Colonic mucosa (tissue), 4 donors: ENCODE measurements at regions not wholly inside any gene's neighbourhood (a gene's known extent, or its start where the extent isn't known, plus 50 kb on each side); places are given as distances from the start of the nearest gene placed in this dataset.
"Not testable (repeated sequence)": the region's sequence is repeated elsewhere in the genome, so short reads cannot be mapped to it uniquely, and the experiment has no call there.

ENCODE experiments used
- DNase-seq: peaks from one replicate; pipeline ENCODE4 v3.0.0-alpha.2; 2020
- H3K27ac ChIP-seq: fragments of 200-600 bp; one replicate; pipeline ENCODE4 v1.8.0; 2021
- H3K27me3 ChIP-seq: fragments of 200-600 bp; one replicate; pipeline ENCODE4 v1.8.0; 2021
- H3K36me3 ChIP-seq: fragments of 200-600 bp; one replicate; pipeline ENCODE4 v1.8.0; 2021
- H3K4me1 ChIP-seq: fragments of 200-600 bp; one replicate; pipeline ENCODE4 v1.8.0; 2021; ENCODE audit warnings: mild to moderate bottlenecking
- H3K4me3 ChIP-seq: fragments of 200-600 bp; one replicate; pipeline ENCODE4 v1.8.0; 2021
- H3K9ac ChIP-seq, 2 donors: one replicate each; pipeline ENCODE4 v1.7.0; 2013; ENCODE audit warnings: control low read depth in 2 of 2, low read depth in 2 of 2, low read length in 2 of 2
- H3K9me3 ChIP-seq: fragments of 200-600 bp; one replicate; pipeline ENCODE4 v1.8.0; 2021
- CTCF ChIP-seq: fragments of 200-600 bp; IDR thresholded peaks from one replicate; pipeline ENCODE4 v1.8.0; 2022; ENCODE audit warnings: antibody characterized with exemption, mild to moderate bottlenecking
- intact Hi-C: fragments of 100-400 bp; cut with DNase I; formaldehyde crosslinking; loops from one replicate; pipeline ENCODE4 v1.14.1; 2022
- donor health status: healthy.
- donor health status: DM: no; HTN: no; CAD: no.
- donor health status: DM: no; HTN: no; CAD: no.

GRCh38 chr1:96104906-96105305 lies 616.7 kb upstream of the PTBP2 start:
- H3K27me3 ChIP-seq: no peaks in the 10 kb centered on the region
- no peak overlapping the region for H3K4me3 ChIP-seq
- H3K9me3 ChIP-seq: no peaks in the 10 kb centered on the region
- no peaks in the 10 kb centered on the region for H3K4me1 ChIP-seq
- H3K27ac ChIP-seq: no peak overlapping the region
- intact Hi-C loops: no loop called here
- TF ChIP-seq CTCF: no peak
- H3K36me3 ChIP-seq: no peaks in the 10 kb centered on the region
- H3K9ac ChIP-seq: no peak overlapping the region
- no peak for DNase-seq

GRCh38 chr1:96116731-96117130 lies 604.9 kb upstream of the PTBP2 start:
- intact Hi-C loops: no loop called here
- Histone ChIP-seq H3K36me3 (no peaks in the 10 kb centered on the region), H3K9me3 (no peaks in the 10 kb centered on the region), H3K9ac (no peak overlapping the region), H3K27me3 (no peaks in the 10 kb centered on the region), H3K4me1 (no peaks in the 10 kb centered on the region), H3K27ac (no peak overlapping the region), H3K4me3 (no peak overlapping the region)
- no peak for TF ChIP-seq CTCF
- DNase-seq: no peak

- no peaks in the 10 kb centered on the region for H3K4me1 ChIP-seq
- no peak overlapping the region for H3K27ac ChIP-seq
- intact Hi-C loops: no loop called here
- H3K9me3 ChIP-seq: no peaks in the 10 kb centered on the region
- no peaks in the 10 kb centered on the region for H3K36me3 ChIP-seq
- no peak for DNase-seq
- H3K9ac ChIP-seq: no peak overlapping the region
- H3K4me3 ChIP-seq: no peak overlapping the region
- no peaks in the 10 kb centered on the region for H3K27me3 ChIP-seq
- TF ChIP-seq CTCF: no peak
Measured at GRCh38 chr1:96130432-96130831, 591.2 kb upstream of the PTBP2 start.

GRCh38 chr1:96144636-96145035 lies 576.9 kb upstream of the PTBP2 start:
- Histone ChIP-seq H3K36me3 (no peaks in the 10 kb centered on the region), H3K27ac (no peak overlapping the region), H3K9me3 (no peaks in the 10 kb centered on the region), H3K4me3 (no peak overlapping the region), H3K27me3 (no peaks in the 10 kb centered on the region), H3K9ac (no peak overlapping the region), H3K4me1 (no peaks in the 10 kb centered on the region)
- DNase-seq: no peak
- TF ChIP-seq CTCF: no peak
- intact Hi-C loops: no loop called here

- TF ChIP-seq CTCF: no peak
- no peaks in the 10 kb centered on the region for H3K9me3 ChIP-seq
- H3K27me3 ChIP-seq: no peaks in the 10 kb centered on the region
- no peak overlapping the region for H3K4me3 ChIP-seq
- H3K9ac ChIP-seq: no peak overlapping the region
- H3K4me1 ChIP-seq: no peaks in the 10 kb centered on the region
- H3K27ac ChIP-seq: no peak overlapping the region
- no peaks in the 10 kb centered on the region for H3K36me3 ChIP-seq
- no peak for DNase-seq
- intact Hi-C loops: no loop called here
Measured at GRCh38 chr1:96145492-96145891, 576.1 kb upstream of the PTBP2 start.

- H3K9ac ChIP-seq, H3K9me3 ChIP-seq, intact Hi-C loops, DNase-seq, H3K27me3 ChIP-seq, H3K36me3 ChIP-seq, H3K4me1 ChIP-seq, H3K27ac ChIP-seq, H3K4me3 ChIP-seq: not testable (repeated sequence)
Measured at GRCh38 chr1:96152957-96153356, 568.6 kb upstream of the PTBP2 start.
